ENCODE measurements at regions not wholly inside any gene's neighbourhood (a gene's known extent, or its start where the extent isn't known, plus 50 kb on each side); places are given as distances from the start of the nearest gene placed in this dataset.

DNA sequence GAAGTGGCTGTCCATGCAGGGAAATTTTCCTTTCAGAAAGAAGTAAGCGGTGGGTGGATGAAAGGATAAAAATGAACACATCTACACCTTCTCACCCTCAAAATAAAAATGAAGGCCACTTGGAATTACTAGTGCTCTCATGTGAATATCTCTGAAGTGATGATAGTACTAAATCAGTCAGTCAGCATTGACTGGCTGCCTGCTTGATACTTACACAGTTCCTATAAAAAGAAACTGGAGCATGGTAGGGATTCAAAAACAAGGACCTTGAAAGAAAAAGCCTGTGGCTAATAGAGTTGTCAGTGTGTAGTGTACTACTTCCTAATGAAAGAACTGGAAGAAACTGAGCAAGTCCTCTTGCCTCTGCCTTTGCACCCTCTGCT is 239.7 kb downstream of the HLX start:
- no peak for DNase-seq
- Histone ChIP-seq H3K4me3 (peak overlapping the region; percentile 30), H3K27ac (replicated peaks) (peak overlapping the region; percentile 80), H3K9me3 (replicated peaks) (peaks cover 23% of the 10 kb centered on the region), H3K4me1 (peaks cover 38% of the 10 kb centered on the region), H3K27me3 (ENCODE audit: low read depth) (no peaks in the 10 kb centered on the region), H3K36me3 (no peaks in the 10 kb centered on the region)
- intact Hi-C loops (cut with micrococcal nuclease): no loop called here
- TF ChIP-seq, protein P1, sequence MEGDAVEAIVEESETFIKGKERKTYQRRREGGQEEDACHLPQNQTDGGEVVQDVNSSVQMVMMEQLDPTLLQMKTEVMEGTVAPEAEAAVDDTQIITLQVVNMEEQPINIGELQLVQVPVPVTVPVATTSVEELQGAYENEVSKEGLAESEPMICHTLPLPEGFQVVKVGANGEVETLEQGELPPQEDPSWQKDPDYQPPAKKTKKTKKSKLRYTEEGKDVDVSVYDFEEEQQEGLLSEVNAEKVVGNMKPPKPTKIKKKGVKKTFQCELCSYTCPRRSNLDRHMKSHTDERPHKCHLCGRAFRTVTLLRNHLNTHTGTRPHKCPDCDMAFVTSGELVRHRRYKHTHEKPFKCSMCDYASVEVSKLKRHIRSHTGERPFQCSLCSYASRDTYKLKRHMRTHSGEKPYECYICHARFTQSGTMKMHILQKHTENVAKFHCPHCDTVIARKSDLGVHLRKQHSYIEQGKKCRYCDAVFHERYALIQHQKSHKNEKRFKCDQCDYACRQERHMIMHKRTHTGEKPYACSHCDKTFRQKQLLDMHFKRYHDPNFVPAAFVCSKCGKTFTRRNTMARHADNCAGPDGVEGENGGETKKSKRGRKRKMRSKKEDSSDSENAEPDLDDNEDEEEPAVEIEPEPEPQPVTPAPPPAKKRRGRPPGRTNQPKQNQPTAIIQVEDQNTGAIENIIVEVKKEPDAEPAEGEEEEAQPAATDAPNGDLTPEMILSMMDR (IDR thresholded peaks at IDR 0.05; ENCODE audit: borderline replicate concordance): no peak

DNA sequence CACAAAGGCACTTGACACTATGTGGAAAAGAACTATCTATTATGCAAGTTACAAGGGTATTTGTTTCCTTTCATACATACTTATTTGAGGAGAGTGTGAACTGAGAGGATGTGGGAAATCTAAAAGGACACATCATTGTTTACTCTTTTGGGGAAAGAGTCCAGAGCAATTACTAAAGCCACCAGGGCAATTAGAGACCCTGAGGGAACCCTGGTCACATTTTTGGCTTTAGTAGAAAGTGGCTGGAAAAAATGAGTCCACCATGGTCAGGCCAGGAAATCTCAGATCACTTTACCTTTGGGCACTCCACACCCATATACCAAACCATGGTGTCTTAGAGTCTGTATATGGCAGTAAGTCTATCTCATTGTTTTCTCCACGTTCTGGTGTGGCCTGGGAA is 243.3 kb downstream of the HLX start:
- TF ChIP-seq, protein P1 (IDR thresholded peaks at IDR 0.05; ENCODE audit: borderline replicate concordance): no peak
- Histone ChIP-seq H3K27ac (replicated peaks) (no peak overlapping the region), H3K9me3 (replicated peaks) (peaks cover 31% of the 10 kb centered on the region), H3K27me3 (ENCODE audit: low read depth) (no peaks in the 10 kb centered on the region), H3K36me3 (no peaks in the 10 kb centered on the region), H3K4me3 (no peak overlapping the region), H3K4me1 (peaks cover 22% of the 10 kb centered on the region)
- no peak for DNase-seq
- intact Hi-C loops (cut with micrococcal nuclease): no loop called here

DNA sequence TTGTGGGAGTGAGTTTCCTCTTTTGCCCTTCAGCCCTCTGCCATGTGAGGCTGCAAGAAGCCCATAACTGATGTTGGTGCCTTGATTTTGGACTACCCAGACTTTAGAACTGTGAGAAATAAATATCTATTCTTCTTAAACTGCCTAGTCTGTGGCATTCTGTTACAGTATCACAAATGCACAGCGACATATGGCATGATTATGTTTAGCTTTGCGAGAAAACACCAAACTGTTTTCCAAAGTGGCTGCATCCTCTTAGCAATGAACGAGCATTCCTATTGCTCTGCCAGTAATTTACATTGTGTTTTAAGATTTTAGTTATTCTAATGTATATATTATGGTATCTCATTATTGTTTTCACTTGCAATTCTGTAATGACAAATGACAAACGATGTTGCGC is 246.7 kb downstream of the HLX start:
- no peak for DNase-seq
- Histone ChIP-seq H3K4me3 (no peak overlapping the region), H3K9me3 (replicated peaks) (peaks cover 45% of the 10 kb centered on the region), H3K4me1 (no peaks in the 10 kb centered on the region), H3K36me3 (no peaks in the 10 kb centered on the region), H3K27ac (replicated peaks) (no peak overlapping the region), H3K27me3 (ENCODE audit: low read depth) (no peaks in the 10 kb centered on the region)
- intact Hi-C loops (cut with micrococcal nuclease): no loop called here
- TF ChIP-seq, protein P1 (IDR thresholded peaks at IDR 0.05; ENCODE audit: borderline replicate concordance): no peak

- intact Hi-C loops (cut with micrococcal nuclease): no loop called here
- DNase-seq: no peak
- H3K36me3 ChIP-seq: no peaks in the 10 kb centered on the region
- H3K4me3 ChIP-seq: no peak overlapping the region
- TF ChIP-seq, protein P1 (IDR thresholded peaks at IDR 0.05; ENCODE audit: borderline replicate concordance): no peak
- H3K27ac ChIP-seq (replicated peaks): no peak overlapping the region
- H3K4me1 ChIP-seq: no peaks in the 10 kb centered on the region
- H3K9me3 ChIP-seq (replicated peaks): peaks cover 6% of the 10 kb centered on the region
- H3K27me3 ChIP-seq (ENCODE audit: low read depth): no peaks in the 10 kb centered on the region
Observed at GRCh38 chr1:221137666-221138065, 258.4 kb downstream of the HLX start.

GRCh38 chr1:221138516-221138915 is 259.3 kb downstream of the HLX start:
- DNase-seq: no peak
- no peaks in the 10 kb centered on the region for H3K36me3 ChIP-seq
- intact Hi-C loops (cut with micrococcal nuclease): no loop called here
- no peaks in the 10 kb centered on the region for H3K4me1 ChIP-seq
- H3K4me3 ChIP-seq: no peak overlapping the region
- TF ChIP-seq, protein P1 (IDR thresholded peaks at IDR 0.05; ENCODE audit: borderline replicate concordance): no peak
- no peaks in the 10 kb centered on the region for H3K27me3 ChIP-seq (ENCODE audit: low read depth)
- H3K27ac ChIP-seq (replicated peaks): no peak overlapping the region
- peaks cover 6% of the 10 kb centered on the region for H3K9me3 ChIP-seq (replicated peaks)

DNA sequence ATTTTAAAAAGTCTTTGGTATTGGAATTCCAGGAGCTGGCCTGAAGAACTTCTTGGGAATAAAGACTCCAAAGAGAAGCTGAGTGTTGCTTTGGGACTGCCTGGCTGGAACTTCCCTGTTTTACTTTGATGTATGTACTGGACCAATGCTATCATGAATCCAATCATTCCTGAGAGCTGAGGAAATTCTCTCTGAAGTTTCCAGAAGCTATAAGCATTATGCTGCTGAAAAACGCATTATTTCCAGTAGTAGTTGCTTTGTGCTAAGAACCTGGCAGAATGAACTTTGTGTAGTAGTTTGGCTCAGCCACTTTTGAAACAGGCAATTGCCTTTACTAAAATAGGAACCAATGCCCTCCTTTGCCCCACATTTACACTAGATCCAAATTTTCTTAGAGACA is 260.7 kb downstream of the HLX start:
- DNase-seq: no peak
- Histone ChIP-seq H3K27ac (replicated peaks) (no peak overlapping the region), H3K4me1 (no peaks in the 10 kb centered on the region), H3K27me3 (ENCODE audit: low read depth) (no peaks in the 10 kb centered on the region), H3K9me3 (replicated peaks) (peaks cover 6% of the 10 kb centered on the region), H3K36me3 (no peaks in the 10 kb centered on the region), H3K4me3 (no peak overlapping the region)
- TF ChIP-seq, protein P1 (IDR thresholded peaks at IDR 0.05; ENCODE audit: borderline replicate concordance): no peak
- intact Hi-C loops (cut with micrococcal nuclease): no loop called here
